Psoas muscle (tissue), 7 donors: ENCODE measurements at regions not wholly inside any gene's neighbourhood (a gene's known extent, or its start where the extent isn't known, plus 50 kb on each side); places are given as distances from the start of the nearest gene placed in this dataset.

Experiments used
- ATAC-seq, 4 donors: fragments of 200-7000 bp; cut with Tn5 transposase; one replicate each; pipeline ENCODE4 v1.9.1; 2020; ENCODE audit warnings: moderate library complexity in 3 of 4, mild to moderate bottlenecking in 2 of 4
- DNase-seq, 2 donors: peaks; one replicate each; pipeline ENCODE4 v3.0.0-alpha.2; 2020
- H3K27ac ChIP-seq: fragments of 200-600 bp; one replicate; pipeline ENCODE4 v1.8.0; 2022
- H3K27me3 ChIP-seq, 3 donors: fragments of 200-600 bp in 1 of 3; one replicate each; pipeline versions ENCODE4 v1.6.1 to v1.8.0; 2013 to 2022; ENCODE audit warnings: low read length in 2 of 3, mild to moderate bottlenecking in 2 of 3, moderate library complexity in 1 of 3; ENCODE audit not compliant: insufficient read depth in 3 of 3
- H3K36me3 ChIP-seq, 2 donors: fragments of 200-600 bp in 1 of 2; one replicate each; pipeline versions ENCODE4 v1.6.1 to v1.8.0; 2013 to 2022; ENCODE audit warnings: low read depth in 1 of 2, mild to moderate bottlenecking in 1 of 2, moderate library complexity in 1 of 2; ENCODE audit not compliant: insufficient read depth in 1 of 2
- H3K4me1 ChIP-seq: fragments of 200-600 bp; one replicate; pipeline ENCODE4 v1.8.0; 2022
- H3K4me3 ChIP-seq: fragments of 200-600 bp; one replicate; pipeline ENCODE4 v1.8.0; 2022; ENCODE audit warnings: mild to moderate bottlenecking
- H3K9me3 ChIP-seq: fragments of 200-600 bp; one replicate; pipeline ENCODE4 v1.8.0; 2022
- CTCF ChIP-seq: fragments of 200-600 bp; IDR thresholded peaks from one replicate; pipeline ENCODE4 v1.8.0; 2022; ENCODE audit warnings: antibody characterized with exemption
- WGBS, 3 donors: extraction: QIAGEN DNeasy Blood & Tissue Kit; methylation state at CpG; one replicate each; pipeline versions ENCODE4 v1.1.6 to v1.1.7; 2013; 5-methylcytosine and 5-hydroxymethylcytosine counted together
- intact Hi-C, 2 donors: fragments of 100-400 bp; cut with DNase I; formaldehyde crosslinking; loops; one replicate each; pipeline versions ENCODE4 v1.11.0 to v1.14.2; 2022
- donor health status: healthy with polysubstance abuse.
- donor health status: DM: no; HTN: no; CAD: no; lungs with moderate emphysema.
- donor health status: Bipolar disorder and iron deficiency.
- donor health status: healthy.
- donor health status: DM: yes; HTN: yes; CAD: no.
- donor health status: DM: no; HTN: no; CAD: no.
- donor health status: DM: yes; HTN: yes; CAD: no.

GRCh38 chr13:90105276-90105675 is 1242.2 kb upstream of the MIR17HG start:
- Histone ChIP-seq H3K36me3 (no peaks in the 10 kb centered on the region), H3K27me3 (no peaks in the 10 kb centered on the region), H3K27ac (no peak overlapping the region), H3K4me3 (no peak overlapping the region), H3K9me3 (no peaks in the 10 kb centered on the region), H3K4me1 (no peaks in the 10 kb centered on the region)
- DNase-seq: no peak
- no peak for TF ChIP-seq CTCF
- ATAC-seq: no peak
- intact Hi-C loops: no loop called here

- Histone ChIP-seq H3K4me3 (no peak overlapping the region), H3K36me3 (no peaks in the 10 kb centered on the region), H3K9me3 (no peaks in the 10 kb centered on the region), H3K27me3 (no peaks in the 10 kb centered on the region), H3K4me1 (no peaks in the 10 kb centered on the region), H3K27ac (no peak overlapping the region)
- 16 to 24% (median 18%) methylated on average over 3 of the region's 3 CpGs for WGBS, 3 donors
- ATAC-seq: no peak
- TF ChIP-seq CTCF: no peak
- DNase-seq: no peak
- intact Hi-C loops: no loop called here
Measured at GRCh38 chr13:90105849-90106496, 1241.5 kb upstream of the MIR17HG start.

- WGBS, 3 donors: 38 to 57% (median 56%) methylated on average over 2 of the region's 2 CpGs
- no peaks in the 10 kb centered on the region for H3K27me3 ChIP-seq
- no peaks in the 10 kb centered on the region for H3K36me3 ChIP-seq
- no peak for TF ChIP-seq CTCF
- DNase-seq (no peak), ATAC-seq (no peak)
- H3K4me3 ChIP-seq: no peak overlapping the region
- no peaks in the 10 kb centered on the region for H3K9me3 ChIP-seq
- H3K4me1 ChIP-seq: no peaks in the 10 kb centered on the region
- intact Hi-C loops: no loop called here
- H3K27ac ChIP-seq: no peak overlapping the region
Measured at GRCh38 chr13:90107661-90108060, 1239.8 kb upstream of the MIR17HG start.

- H3K9me3 ChIP-seq: no peaks in the 10 kb centered on the region
- no peak overlapping the region for H3K4me3 ChIP-seq
- no peak for ATAC-seq
- DNase-seq: no peak
- 15 to 19% (median 19%) methylated on average over 1 of the region's 1 CpG for WGBS, 3 donors
- H3K27me3 ChIP-seq: no peaks in the 10 kb centered on the region
- intact Hi-C loops: no loop called here
- TF ChIP-seq CTCF: no peak
- no peak overlapping the region for H3K27ac ChIP-seq
- no peaks in the 10 kb centered on the region for H3K36me3 ChIP-seq
- H3K4me1 ChIP-seq: no peaks in the 10 kb centered on the region
Measured at GRCh38 chr13:90108547-90108946, 1238.9 kb upstream of the MIR17HG start.

GRCh38 chr13:90116121-90116520 is 1231.4 kb upstream of the MIR17HG start:
- H3K4me3 ChIP-seq: no peak overlapping the region
- no peaks in the 10 kb centered on the region for H3K36me3 ChIP-seq
- H3K9me3 ChIP-seq: no peaks in the 10 kb centered on the region
- no peaks in the 10 kb centered on the region for H3K4me1 ChIP-seq
- no peak for ATAC-seq
- H3K27me3 ChIP-seq: no peaks in the 10 kb centered on the region
- intact Hi-C loops: no loop called here
- no peak for TF ChIP-seq CTCF
- DNase-seq: no peak
- H3K27ac ChIP-seq: no peak overlapping the region
